GM19240 (cell line): ENCODE measurements at regions not wholly inside any gene's neighbourhood (a gene's known extent, or its start where the extent isn't known, plus 50 kb on each side); places are given as distances from the start of the nearest gene placed in this dataset.

ENCODE experiments used
- DNase-seq: peaks from one replicate; pipeline ENCODE4 v3.0.0; 2011; ENCODE audit warnings: low spot score; ENCODE audit not compliant: insufficient read length

DNA sequence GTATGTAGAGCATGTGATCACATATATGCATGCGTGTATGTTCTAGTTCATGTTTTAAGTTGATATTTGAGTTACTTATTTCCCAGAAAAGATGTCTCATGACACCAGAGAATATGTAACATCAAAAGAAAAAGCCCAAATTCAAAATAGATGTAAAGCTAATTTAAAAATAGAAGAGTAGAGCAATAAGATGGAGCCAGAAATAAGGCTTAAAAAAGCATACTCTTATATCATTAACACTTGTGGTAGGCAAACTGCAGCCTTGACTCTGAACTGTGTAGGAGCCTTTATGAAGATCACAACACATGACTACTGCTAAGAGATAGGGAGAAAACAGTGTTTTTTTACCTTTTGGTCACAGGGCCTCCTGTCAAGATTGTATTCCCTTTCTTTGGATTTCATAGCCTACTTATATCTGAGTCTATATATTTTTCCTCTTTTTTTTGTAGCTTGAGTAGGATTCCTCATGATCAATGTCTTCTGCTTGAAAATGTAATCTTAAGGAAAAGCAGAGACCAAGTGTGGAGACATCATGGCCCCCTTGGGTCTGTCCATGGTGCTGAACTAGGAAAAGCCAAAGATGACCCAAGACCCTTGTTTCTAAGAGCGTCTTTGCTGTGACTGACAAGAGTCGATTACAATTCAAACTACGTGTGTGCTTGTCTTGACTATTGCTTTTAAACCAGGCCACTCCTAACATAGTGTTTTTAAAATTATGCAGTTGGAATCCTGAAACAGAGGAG is 390.4 kb downstream of the SHISA9 start:
- DNase-seq: no peak

DNA sequence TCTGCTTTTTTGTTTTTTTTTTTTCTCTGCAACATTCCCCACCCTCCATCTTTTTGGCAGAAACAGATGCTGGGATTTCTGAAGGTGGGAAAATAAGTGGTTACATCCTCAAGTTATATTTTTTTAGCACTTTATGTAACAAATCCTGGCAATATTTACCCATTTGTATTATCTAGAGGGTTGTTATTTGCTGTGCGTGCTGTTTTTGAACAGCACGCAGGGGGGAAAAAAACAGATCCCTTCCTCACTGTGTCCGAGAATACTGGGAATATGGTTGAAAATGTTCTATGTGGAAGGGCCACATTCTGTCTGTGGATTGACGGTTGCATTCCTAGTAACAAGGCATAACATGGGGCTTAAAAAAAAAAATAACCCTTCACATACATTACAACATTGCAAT is 394.8 kb downstream of the SHISA9 start:
- DNase-seq: no peak

DNA sequence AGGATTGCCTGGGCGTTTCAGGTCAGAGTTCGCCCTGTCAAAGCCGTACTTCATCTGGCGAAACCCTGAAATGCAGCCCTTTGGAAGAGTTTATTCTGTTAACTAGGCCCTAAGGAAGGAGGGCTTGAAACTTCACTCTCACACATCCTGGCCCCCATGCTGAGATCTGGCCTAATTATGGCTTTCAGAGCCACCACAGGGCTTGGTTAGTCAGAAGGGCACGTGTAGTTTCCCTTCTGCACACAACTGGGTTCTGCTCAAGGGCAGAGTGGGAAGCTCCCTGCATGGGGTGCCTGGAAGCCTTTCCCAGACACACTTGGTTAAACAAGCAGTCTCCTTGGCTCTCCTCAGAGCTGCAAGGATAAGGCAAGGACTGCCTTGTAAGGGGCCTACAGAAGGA is 397.3 kb downstream of the SHISA9 start:
- no peak for DNase-seq

DNA sequence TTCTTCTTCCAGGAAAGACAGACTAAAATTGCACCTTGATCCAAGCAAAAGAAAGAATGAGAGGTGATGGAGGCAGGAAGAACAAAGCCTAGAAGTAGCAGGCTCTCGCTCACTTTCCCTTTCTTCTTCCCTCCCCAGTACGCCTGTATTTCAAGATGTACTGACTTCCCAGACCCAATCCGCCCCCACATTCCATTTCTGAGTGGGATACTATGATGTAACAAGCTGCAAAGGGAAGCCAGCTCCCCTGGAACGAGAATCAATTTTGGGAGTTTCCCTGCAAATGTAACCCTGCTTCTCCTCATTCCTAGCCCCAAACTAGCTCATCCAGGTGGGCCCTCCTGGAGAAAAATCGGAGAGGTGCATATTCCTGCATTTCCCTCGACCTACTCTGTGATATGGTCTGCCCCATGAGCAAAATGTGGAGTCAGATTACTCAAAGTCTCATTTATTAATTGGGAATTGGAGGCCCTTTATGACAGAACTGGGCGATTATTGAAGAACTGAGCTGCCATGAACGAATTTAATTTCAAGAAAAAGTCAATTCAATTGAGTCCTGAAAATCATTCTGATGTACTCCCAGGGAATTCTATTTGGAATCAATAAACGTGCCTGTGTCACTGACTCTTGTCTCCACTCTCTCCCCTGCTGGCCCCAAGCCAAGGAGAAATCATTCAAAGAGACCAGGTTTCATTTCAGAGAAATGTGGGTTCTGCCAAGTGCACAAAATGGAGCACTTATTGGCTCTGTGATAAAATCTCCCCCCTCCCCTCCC is 398.9 kb downstream of the SHISA9 start:
- no peak for DNase-seq

DNA sequence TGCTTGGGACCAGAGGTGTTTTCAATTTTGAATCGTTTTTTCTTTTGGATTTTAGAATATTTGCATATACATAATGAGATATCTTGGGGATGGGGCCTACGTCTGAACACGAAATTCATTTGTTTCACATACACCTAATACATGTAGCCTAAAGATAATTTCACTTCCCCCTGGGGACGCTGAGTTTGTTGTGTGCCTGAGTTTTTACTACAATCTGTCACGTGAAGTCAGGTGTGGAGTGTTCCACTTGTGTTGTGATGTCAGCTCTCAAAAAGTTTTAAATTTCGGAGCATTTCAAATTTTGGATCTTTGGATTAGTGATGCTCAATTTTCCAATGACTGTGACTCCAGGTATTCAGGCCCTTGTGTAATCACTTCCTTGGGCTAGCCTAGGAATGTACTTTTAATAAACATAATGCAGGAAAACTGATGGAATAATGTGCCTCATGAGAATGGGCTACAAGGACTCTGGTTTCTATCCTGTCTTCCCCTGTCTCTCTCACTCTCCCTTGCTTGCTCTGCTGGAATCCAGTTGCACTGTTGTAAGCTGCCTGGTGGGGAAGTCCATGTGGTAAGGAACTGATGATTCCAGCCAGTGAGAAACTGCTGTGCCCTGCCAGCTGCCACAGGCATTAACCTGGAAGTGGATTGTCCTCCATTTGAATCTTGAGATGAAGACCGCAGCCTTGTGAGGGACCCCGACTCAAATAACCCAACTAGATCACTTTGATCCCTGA is 403.8 kb downstream of the SHISA9 start:
- DNase-seq: no peak

DNA sequence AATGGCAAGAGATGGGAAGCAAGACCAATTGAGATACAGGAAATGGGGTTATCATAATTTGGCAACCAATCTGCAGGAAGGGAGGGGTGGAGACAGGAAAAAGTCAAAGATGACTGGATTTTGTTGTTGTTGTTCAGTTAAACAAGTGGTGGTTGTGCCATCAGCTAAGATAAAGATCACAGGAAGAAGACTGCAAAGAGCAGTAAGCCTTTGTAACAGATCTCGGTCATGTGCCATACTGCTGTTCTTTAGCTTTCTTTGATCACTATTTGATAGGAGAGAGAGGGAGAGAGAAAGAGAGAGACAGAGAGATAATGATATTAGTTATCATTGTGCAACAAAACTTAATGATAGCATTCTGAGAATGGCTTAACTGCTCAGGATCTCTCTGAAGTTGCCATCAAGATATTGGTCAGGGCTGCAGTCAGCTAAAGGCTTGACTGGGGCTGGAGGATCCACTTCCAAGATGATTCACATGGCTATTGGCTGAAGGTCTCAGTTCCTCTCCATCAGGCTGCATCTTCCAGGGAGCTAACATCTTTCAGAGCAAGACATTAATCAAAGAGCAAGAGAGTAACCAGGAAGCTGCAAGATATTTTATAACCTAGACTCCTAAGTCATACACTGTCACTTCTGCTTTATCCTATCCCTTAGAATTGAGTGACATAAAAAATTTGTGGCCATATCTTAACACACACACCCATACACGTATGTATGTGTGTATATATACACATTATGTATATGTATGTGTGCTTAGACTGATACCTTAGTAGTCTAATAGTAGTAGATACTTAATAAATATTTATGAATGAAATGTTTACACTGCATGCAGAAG is 405.0 kb downstream of the SHISA9 start:
- DNase-seq: no peak

DNA sequence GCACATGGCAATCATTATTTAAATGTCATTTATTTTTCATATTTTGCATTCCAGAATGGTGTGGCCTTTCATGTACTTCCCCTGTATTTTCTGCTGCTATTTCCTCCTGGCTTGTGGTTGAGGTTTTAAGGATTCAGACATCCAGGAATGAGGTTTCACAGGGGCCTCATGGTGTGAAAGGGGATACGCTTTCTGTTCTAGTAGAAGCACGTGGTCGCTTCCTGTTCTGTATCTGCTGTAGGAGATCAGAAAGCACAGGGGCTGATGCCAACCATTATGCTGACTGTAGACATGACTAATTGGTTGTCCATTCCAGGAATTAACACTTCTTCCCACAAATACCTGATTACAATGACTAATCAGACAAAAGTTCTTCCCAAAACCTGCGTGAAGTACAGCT is 405.9 kb downstream of the SHISA9 start:
- DNase-seq: no peak

DNA sequence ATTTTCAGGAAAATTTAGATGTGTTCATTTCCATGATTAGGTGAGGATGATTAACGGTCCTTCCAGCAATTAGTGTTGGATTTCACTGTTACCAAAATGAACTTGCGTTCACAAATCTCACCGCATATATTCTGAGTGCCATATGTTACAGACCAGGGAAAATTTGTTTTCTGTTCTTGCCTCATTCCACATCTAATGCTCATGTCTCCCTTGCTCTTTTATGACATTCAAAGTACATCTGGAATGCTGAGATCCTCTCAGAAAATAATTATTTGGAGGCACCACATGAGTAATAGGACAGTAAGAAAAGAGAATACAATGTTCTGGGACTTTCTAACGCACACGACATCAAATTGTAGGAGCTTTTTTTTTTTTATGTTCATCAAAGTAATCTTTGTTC is 406.5 kb downstream of the SHISA9 start:
- DNase-seq: no peak

DNA sequence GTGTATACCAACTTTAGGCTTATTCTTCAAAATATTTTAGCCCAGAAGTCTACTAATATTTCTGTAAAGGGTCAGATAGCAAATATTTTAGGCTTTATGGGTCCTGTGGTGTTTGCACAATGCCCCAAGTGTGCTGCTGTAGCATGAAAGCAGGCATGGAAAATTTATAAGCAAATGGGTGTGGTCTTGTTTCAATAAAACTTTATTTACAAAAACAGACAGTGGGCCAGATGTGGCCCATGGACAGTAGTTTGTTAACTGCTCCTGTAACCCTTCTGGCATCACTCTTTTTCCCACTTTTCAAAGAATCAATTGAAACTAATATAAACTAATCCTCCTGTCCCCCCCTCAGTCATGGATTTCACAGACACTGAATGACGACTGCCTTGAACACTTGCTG is 410.7 kb downstream of the SHISA9 start:
- no peak for DNase-seq

DNA sequence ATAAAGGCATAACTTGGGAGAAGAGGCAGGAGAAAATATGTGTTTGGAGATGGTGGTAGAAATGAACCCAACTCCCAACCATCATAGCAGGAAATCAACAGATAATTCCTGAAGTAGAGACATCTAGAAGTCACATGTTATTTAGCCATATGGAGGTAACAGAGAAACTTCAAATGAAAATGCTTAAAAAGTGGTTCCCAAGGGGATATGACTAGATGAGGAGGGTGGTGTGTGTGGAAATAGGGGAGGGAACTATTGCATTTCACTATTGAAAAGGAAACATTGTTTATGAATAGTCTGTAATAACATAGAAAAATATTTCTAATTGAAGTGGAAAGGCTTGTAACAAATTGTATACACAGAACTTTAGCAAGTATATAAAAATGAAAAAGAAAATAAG is 412.0 kb downstream of the SHISA9 start:
- DNase-seq: no peak

DNA sequence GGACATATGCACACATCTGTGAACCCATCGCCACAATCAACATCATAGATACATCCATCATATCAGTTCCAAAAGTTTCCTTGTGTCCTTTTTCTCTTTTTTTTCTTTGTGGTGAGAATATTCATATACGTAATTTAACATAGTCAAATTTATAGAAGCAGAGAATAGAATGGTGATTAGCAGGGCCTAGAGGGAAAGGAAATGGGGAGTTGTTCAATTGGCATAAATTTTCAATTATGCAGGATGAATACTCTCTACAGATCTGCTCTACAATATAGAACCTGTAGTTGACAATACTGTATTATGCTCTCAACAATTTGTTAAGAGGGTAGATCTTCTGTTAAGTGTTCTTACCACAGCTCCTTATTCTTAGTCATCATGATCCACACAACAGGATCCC is 413.2 kb downstream of the SHISA9 start:
- DNase-seq: no peak

DNA sequence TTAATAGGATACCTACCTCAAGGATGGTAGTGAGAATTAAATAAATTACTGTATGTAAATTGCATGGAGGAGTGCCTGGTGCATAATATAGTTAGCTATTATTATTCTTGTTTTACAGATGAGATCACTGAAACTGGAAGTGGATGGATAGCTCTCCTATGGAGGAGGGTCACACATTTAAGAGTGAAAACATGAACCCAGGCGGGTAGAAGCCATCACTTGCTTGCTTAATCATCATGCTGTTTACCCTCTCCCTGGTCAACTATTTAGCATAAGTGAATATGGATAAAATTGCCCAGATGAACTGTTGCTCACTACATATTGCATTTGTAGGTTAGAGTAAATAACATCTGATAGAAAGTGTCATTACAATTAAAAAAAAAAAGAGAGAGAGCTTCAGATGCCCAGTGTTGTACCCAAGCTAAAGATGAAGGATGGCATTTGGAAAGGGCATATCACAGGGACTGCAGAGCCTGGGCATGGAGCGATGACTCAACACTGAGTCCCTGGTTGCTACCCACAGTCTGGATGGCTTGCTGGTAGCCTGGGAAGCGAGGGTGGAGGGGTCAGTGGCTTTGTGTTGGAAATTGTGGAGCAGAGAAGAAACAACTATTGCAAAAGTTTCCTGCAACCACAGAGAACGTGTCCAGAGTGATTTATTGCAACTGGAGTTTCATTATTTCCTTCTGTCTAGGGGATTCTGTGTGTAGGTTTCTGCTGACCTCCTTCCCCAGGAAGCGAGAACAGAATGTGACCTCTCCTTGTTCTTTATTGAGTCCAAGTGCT is 414.4 kb downstream of the SHISA9 start:
- no peak for DNase-seq

DNA sequence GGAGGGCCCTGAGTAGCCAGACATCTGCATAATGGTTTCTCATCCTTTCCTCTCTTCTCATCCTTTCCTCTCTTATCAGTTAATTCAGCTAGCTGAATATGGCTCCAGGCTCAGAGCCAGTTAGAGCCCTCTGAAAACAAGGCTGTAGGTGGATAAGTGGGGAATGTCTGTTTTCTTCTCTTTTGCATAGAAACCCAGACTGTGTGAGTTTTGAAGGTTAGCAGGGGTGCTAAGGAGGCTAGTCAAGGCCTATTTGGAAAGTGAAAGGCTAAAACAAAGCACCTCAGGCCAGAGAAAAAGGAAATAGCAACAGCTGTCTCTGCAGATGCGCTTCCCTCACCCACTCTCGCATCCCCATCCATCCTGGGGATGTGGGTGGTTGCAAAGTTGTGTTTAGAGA is 420.9 kb downstream of the SHISA9 start:
- peak; percentile 3 for DNase-seq

DNA sequence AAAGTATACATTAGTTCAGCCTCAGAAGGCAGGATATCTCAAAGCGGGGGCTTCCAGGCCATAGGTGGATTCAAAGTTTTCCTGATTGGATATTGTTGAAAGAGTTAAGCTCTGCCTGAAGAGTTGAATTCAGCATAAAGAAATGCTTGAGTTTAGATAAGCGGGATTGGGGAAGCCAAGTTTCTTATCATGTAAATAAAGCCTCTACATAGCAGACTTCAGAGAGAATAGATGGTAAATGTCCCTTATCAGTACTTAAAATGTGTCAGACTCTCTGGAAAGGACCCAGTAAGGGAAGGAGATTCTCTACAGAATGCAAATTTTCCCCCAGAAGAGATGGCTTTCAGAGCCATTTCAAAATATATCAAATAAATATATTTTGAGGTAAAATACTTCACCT is 423.5 kb downstream of the SHISA9 start:
- no peak for DNase-seq

DNA sequence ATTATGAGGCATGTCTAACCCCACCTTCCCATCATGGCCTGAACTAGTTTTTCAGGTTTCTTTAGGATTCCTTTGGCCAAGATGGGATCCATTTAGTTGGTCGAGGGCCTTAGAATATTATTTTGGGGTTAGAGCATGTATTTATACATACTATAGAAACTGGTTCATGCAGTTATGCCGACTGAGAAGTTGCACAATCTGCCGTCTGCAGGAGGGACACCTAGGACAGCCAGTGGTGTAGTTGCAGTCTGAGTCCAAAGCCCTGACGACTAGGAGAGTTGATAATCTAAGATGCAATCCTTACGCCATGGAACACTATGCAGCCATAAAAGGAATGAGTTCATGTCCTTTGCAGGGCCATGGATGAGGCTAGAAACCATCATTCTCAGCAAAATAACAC is 424.0 kb downstream of the SHISA9 start:
- no peak for DNase-seq

DNA sequence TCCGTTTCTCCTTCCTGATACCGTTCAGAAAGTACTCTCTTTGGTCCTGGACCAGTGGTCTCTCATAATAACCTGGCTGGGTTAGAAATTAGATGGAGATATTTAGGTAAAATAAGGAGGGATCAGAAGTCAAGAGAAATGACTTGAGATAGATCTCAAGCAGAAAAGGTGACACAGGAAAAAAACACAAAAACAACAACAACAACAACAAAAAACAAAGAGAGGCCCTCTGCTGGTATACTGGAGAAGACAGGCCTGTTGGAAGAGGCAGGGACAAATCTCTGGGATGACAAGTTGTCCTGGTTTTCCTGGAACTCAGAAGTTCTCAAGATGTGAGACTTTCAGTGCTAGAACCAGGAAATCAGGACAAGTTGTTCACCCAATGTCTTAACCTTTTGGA is 430.5 kb downstream of the SHISA9 start:
- DNase-seq: no peak

DNA sequence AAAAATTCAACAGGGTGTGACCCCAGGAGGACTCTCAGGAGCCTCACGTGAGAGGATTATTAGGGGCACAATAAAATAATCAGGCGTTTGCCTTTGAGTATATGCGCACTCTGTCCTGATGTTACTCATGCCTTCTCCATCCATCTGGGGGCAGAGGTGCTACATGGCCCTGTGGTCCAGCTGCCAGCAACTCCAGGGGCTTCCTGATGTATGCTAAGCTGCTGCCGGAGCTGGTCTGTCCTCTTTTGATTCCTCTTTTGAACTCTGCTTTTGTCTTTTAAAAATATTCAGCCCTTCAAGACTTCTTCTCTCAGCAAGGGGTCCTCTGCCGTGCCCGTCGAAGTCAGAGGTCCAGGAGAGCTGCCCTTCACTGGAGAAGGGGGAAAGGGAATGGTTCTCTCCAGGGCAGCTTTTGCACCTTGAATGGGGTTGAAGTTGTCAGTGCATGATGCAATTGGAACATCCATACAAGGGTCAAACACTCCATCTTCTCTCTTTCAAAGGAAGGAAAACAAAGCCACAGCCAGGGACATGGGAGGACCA is 431.4 kb downstream of the SHISA9 start:
- DNase-seq: no peak

DNA sequence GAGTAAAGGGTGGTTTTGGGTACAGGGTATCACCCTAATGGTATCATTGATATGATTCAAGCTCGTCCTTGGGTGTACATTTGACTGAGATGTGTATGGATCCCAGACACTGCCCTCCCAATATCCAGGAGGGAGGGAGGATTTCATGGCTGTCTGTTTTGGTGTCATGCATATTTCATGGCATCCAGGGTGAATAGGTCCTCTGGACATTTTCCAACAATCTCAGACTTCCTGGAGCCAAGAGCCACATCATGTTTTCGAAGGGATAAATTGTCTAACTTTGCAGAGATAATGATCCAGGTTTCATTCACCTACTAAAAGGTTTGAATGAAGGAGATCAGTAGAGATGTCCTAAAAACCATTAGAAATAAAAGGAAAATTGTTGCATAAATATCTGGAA is 431.9 kb downstream of the SHISA9 start:
- DNase-seq: no peak

DNA sequence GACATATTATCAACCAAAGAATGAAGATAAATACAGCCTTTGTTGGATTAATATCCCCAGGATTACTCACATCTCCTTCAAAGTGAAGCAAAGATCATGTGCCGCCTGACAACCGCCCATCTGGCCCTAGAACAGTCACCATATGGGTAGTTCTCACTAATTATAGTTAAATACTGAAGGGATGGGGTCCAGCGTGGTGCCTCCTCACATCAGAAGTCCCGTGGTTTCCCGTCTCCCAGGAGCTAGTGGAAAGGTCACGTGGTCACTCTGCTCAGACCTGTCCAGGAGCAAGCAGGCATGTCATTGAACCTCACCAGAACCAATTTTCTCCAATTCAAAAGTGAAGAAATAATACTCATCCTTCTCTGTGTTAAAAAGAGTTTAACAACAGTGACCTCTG is 434.5 kb downstream of the SHISA9 start:
- no peak for DNase-seq

DNA sequence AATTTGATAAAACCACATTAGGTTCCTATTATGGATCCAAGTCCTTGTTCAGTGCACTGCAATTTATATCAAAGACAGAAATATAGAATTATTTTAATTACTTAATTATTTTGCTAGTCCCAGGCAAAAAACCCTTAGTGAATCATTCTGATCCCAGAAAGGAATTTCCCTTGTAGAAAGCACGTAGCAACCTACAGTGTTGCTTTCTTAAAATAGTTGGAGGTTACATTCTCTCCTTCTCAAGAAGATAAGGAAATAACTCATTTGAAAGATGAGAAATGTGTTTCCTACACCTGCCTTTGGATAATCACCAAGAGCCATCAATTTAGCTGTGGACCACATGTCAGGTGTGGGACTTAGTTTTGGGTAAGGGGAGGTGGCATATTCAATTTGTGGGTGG is 434.9 kb downstream of the SHISA9 start:
- DNase-seq: no peak
